ENCODE measurements at regions not wholly inside any gene's neighbourhood (a gene's known extent, or its start where the extent isn't known, plus 50 kb on each side); places are given as distances from the start of the nearest gene placed in this dataset.

GRCh38 chr17:71176331-71176730, 944.5 kb upstream of the SOX9 start:
- Histone ChIP-seq H3K4me3 (ENCODE audit: low read depth in 1 of 2, low read length in 2 of 2) (no peak overlapping the region), H3K27ac (ENCODE audit: low read length) (no peak overlapping the region), H3K27me3 (ENCODE audit: low read depth, low read length) (no peaks in the 10 kb centered on the region), H3K4me1 (ENCODE audit: control insufficient read depth in 1 of 2, insufficient read depth in 2 of 2, low read length in 2 of 2) (peaks cover 0 to 9% of the 10 kb centered on the region in 2 donors), H3K36me3 (ENCODE audit: control insufficient read depth in 1 of 2, insufficient read depth in 2 of 2, low read length in 2 of 2) (peaks cover 0 to 6% of the 10 kb centered on the region in 2 donors), H3K9me3 (ENCODE audit: control insufficient read depth in 1 of 2, low read length in 2 of 2) (no peaks in the 10 kb centered on the region)

DNA sequence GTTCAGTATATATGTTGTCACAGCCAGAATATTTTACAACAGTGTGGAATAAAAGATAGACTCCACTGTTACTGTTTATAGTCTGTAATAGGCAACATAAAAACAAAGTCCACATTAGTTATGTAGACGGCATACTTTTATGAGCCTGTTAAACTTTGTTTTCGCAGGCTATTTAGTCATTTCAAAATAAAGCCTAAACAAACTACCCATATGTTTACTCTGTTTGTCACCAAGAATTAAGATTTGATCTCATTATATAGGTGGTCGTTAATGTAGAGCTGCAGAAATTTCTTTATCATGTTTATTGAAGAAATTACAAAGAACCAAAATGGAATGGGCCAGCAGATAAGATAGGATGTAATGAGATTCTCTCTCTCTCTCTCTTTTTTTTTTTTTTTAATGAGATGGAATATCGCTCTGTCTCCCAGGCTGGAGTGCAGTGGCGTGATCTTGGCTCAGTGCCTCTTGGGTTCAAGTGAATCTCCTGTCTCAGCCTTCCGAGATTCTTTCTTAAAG, 943.8 kb upstream of the SOX9 start:
- Histone ChIP-seq H3K27me3 (ENCODE audit: low read depth, low read length) (no peaks in the 10 kb centered on the region), H3K9me3 (ENCODE audit: control insufficient read depth in 1 of 2, low read length in 2 of 2) (no peaks in the 10 kb centered on the region), H3K4me3 (ENCODE audit: low read depth in 1 of 2, low read length in 2 of 2) (no peak overlapping the region), H3K4me1 (ENCODE audit: control insufficient read depth in 1 of 2, insufficient read depth in 2 of 2, low read length in 2 of 2) (peaks cover 0 to 9% of the 10 kb centered on the region in 2 donors), H3K27ac (ENCODE audit: low read length) (no peak overlapping the region), H3K36me3 (ENCODE audit: control insufficient read depth in 1 of 2, insufficient read depth in 2 of 2, low read length in 2 of 2) (peaks cover 0 to 10% of the 10 kb centered on the region in 2 donors)

DNA sequence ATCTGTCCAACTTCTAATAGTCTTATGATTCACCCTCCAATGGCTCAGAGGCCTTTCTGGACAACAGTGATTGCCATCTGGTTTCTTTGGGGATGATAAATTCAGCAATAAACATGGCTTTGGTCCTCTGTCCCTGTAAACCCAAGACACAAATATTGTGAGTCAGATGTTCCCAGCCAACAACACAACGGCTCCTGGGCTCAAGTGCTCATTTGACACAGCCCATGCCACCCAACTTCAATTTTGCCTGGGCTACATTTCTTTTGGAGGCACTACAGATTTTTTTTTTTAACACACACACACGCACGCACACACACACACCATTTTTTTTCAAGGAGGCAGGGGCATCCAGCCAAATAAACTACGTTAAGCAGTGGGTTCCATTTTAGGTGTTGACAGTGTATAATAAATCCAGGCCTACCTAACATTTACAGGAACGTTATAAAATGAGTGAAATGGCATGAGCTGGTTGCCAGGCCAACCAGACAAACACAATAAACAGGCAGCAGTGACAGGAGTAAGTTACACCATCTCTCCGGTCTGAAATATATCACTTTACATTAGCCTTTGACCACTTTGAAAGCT, 939.9 kb upstream of the SOX9 start:
- no peaks in the 10 kb centered on the region for H3K27me3 ChIP-seq (ENCODE audit: low read depth, low read length)
- H3K4me1 ChIP-seq (ENCODE audit: control insufficient read depth in 1 of 2, insufficient read depth in 2 of 2, low read length in 2 of 2) = peaks cover 0 to 9% of the 10 kb centered on the region in 2 donors
- no peaks in the 10 kb centered on the region for H3K9me3 ChIP-seq (ENCODE audit: control insufficient read depth in 1 of 2, low read length in 2 of 2)
- peaks cover 0 to 10% of the 10 kb centered on the region in 2 donors for H3K36me3 ChIP-seq (ENCODE audit: control insufficient read depth in 1 of 2, insufficient read depth in 2 of 2, low read length in 2 of 2)
- no peak overlapping the region for H3K27ac ChIP-seq (ENCODE audit: low read length)
- no peak overlapping the region for H3K4me3 ChIP-seq (ENCODE audit: low read depth in 1 of 2, low read length in 2 of 2)

- peaks cover 0 to 10% of the 10 kb centered on the region in 2 donors for H3K36me3 ChIP-seq (ENCODE audit: control insufficient read depth in 1 of 2, insufficient read depth in 2 of 2, low read length in 2 of 2)
- peaks cover 0 to 9% of the 10 kb centered on the region in 2 donors for H3K4me1 ChIP-seq (ENCODE audit: control insufficient read depth in 1 of 2, insufficient read depth in 2 of 2, low read length in 2 of 2)
- H3K9me3 ChIP-seq (ENCODE audit: control insufficient read depth in 1 of 2, low read length in 2 of 2) = no peaks in the 10 kb centered on the region
- H3K4me3 ChIP-seq (ENCODE audit: low read depth in 1 of 2, low read length in 2 of 2) = no peak overlapping the region
- no peaks in the 10 kb centered on the region for H3K27me3 ChIP-seq (ENCODE audit: low read depth, low read length)
- H3K27ac ChIP-seq (ENCODE audit: low read length) = no peak overlapping the region
These were observed 937.7 kb upstream of the SOX9 start for GRCh38 chr17:71183066-71183660.

GRCh38 chr17:71184716-71185115, 936.1 kb upstream of the SOX9 start:
- Histone ChIP-seq H3K27me3 (ENCODE audit: low read depth, low read length) (no peaks in the 10 kb centered on the region), H3K4me1 (ENCODE audit: control insufficient read depth in 1 of 2, insufficient read depth in 2 of 2, low read length in 2 of 2) (peaks cover 0 to 9% of the 10 kb centered on the region in 2 donors), H3K27ac (ENCODE audit: low read length) (no peak overlapping the region), H3K9me3 (ENCODE audit: control insufficient read depth in 1 of 2, low read length in 2 of 2) (no peaks in the 10 kb centered on the region), H3K36me3 (ENCODE audit: control insufficient read depth in 1 of 2, insufficient read depth in 2 of 2, low read length in 2 of 2) (peaks cover 0 to 17% of the 10 kb centered on the region in 2 donors), H3K4me3 (ENCODE audit: low read depth in 1 of 2, low read length in 2 of 2) (no peak overlapping the region)

DNA sequence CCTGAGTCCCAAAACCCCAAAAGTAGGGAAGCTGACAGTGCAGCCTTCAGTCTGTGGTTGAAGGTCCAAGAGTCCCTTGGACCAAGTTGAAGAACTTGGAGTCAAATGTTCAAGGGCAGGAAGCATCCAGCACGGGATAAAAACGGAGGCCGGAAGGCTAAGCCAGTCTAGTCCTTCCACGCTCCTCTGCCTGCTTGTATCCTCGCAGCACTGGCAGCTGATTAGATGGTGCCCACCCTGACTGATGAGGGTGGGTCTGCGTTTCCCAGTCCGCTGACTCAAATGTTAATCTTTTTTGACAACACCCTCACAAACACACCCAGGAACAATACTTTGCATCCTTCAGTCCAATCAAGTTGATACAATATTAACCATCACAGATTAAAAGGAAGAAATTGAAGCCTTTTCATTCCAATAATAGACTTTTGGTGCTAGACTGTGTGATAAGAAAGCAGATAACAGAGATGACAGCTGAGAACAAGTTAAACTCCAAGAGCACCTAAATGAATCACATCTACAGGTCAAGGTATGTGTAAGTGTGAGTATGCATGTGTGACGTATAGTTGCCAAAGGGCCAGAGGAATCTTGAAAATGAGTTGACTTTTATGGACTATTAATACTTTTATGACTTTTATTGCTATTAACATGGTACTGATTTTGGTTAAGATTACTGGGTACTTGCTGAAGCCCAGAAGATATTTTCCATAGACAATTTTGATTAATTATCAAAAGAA, 933.5 kb upstream of the SOX9 start:
- Histone ChIP-seq H3K4me1 (ENCODE audit: control insufficient read depth in 1 of 2, insufficient read depth in 2 of 2, low read length in 2 of 2) (no peaks in the 10 kb centered on the region), H3K36me3 (ENCODE audit: control insufficient read depth in 1 of 2, insufficient read depth in 2 of 2, low read length in 2 of 2) (peaks cover 0 to 7% of the 10 kb centered on the region in 2 donors), H3K27ac (ENCODE audit: low read length) (no peak overlapping the region)

DNA sequence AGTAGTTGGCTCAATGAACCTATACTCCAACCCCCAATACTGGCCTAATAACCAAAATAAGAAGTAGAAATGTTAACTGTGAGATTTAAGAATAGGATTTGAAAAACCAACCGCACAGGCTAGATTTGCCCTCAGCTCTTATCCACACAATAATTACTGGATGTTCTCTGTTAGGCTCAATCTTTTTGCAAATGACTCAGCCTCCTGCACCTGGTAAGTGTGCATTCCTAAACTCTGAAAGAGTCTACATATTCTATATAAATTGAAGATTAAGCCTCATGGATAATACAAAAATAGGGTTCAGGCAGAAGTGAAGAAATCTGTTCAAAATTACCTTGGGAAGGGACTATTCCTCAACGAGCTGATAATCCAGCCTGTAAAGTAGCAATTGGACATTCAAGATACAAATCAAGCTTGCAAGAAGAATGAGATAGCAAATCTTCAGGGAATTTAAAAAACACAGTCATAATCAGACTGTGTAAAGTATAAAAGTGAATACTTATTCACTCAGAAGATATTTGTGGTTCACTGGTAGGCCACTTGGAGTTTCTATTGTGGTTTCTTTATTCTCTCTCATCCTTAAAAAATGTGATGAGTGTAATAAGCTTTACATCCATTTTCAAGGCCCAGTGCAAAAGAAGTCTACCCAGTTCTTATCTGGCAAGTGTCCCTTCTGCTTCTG, 931.9 kb upstream of the SOX9 start:
- H3K27ac ChIP-seq (ENCODE audit: low read length) = no peak overlapping the region
- H3K27me3 ChIP-seq (ENCODE audit: low read depth, low read length) = no peaks in the 10 kb centered on the region
- no peaks in the 10 kb centered on the region for H3K4me1 ChIP-seq (ENCODE audit: control insufficient read depth in 1 of 2, insufficient read depth in 2 of 2, low read length in 2 of 2)
- no peaks in the 10 kb centered on the region for H3K9me3 ChIP-seq (ENCODE audit: control insufficient read depth in 1 of 2, low read length in 2 of 2)
- peaks cover 0 to 7% of the 10 kb centered on the region in 2 donors for H3K36me3 ChIP-seq (ENCODE audit: control insufficient read depth in 1 of 2, insufficient read depth in 2 of 2, low read length in 2 of 2)
- no peak overlapping the region for H3K4me3 ChIP-seq (ENCODE audit: low read depth in 1 of 2, low read length in 2 of 2)

More for the DNA sequence above, 933.5 kb upstream of the SOX9 start:
- no peak overlapping the region for H3K4me3 ChIP-seq (ENCODE audit: low read depth in 1 of 2, low read length in 2 of 2)
- H3K9me3 ChIP-seq (ENCODE audit: control insufficient read depth in 1 of 2, low read length in 2 of 2) = no peaks in the 10 kb centered on the region
- H3K27me3 ChIP-seq (ENCODE audit: low read depth, low read length) = no peaks in the 10 kb centered on the region

- Histone ChIP-seq H3K27me3 (ENCODE audit: low read depth, low read length) (no peaks in the 10 kb centered on the region), H3K4me3 (ENCODE audit: low read depth in 1 of 2, low read length in 2 of 2) (no peak overlapping the region), H3K36me3 (ENCODE audit: control insufficient read depth in 1 of 2, insufficient read depth in 2 of 2, low read length in 2 of 2) (peaks cover 0 to 7% of the 10 kb centered on the region in 2 donors), H3K4me1 (ENCODE audit: control insufficient read depth in 1 of 2, insufficient read depth in 2 of 2, low read length in 2 of 2) (no peaks in the 10 kb centered on the region), H3K27ac (ENCODE audit: low read length) (no peak overlapping the region), H3K9me3 (ENCODE audit: control insufficient read depth in 1 of 2, low read length in 2 of 2) (no peaks in the 10 kb centered on the region)
These were observed 931.4 kb upstream of the SOX9 start for GRCh38 chr17:71189493-71189831.

- Histone ChIP-seq H3K4me1 (ENCODE audit: control insufficient read depth in 1 of 2, insufficient read depth in 2 of 2, low read length in 2 of 2) (no peaks in the 10 kb centered on the region), H3K9me3 (ENCODE audit: control insufficient read depth in 1 of 2, low read length in 2 of 2) (no peaks in the 10 kb centered on the region), H3K4me3 (ENCODE audit: low read depth in 1 of 2, low read length in 2 of 2) (no peak overlapping the region), H3K36me3 (ENCODE audit: control insufficient read depth in 1 of 2, insufficient read depth in 2 of 2, low read length in 2 of 2) (peaks cover 0 to 7% of the 10 kb centered on the region in 2 donors), H3K27ac (ENCODE audit: low read length) (no peak overlapping the region), H3K27me3 (ENCODE audit: low read depth, low read length) (no peaks in the 10 kb centered on the region)
These were observed 928.7 kb upstream of the SOX9 start for GRCh38 chr17:71192039-71192555.

DNA sequence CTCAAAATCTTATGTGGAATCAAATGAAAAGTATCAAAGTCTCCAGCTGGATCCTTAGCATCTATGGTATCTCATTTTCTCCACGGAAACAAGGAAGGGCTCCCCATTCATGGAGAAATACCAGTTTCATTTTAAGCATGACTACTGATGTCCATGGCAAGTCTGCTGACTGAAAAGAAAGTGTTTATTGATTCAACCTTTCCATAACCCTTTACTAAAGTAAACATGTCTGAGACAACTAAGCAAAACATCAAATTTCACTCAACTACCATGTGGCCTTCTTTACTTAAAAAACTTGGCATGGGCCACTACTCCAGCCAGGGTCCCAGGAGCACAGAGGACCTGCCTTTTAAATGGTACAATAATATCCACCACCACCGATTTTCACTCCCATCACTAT, 928.0 kb upstream of the SOX9 start:
- Histone ChIP-seq H3K27ac (ENCODE audit: low read length) (no peak overlapping the region), H3K4me1 (ENCODE audit: control insufficient read depth in 1 of 2, insufficient read depth in 2 of 2, low read length in 2 of 2) (no peaks in the 10 kb centered on the region), H3K9me3 (ENCODE audit: control insufficient read depth in 1 of 2, low read length in 2 of 2) (no peaks in the 10 kb centered on the region), H3K4me3 (ENCODE audit: low read depth in 1 of 2, low read length in 2 of 2) (no peak overlapping the region), H3K27me3 (ENCODE audit: low read depth, low read length) (no peaks in the 10 kb centered on the region), H3K36me3 (ENCODE audit: control insufficient read depth in 1 of 2, insufficient read depth in 2 of 2, low read length in 2 of 2) (peaks cover 0 to 7% of the 10 kb centered on the region in 2 donors)

DNA sequence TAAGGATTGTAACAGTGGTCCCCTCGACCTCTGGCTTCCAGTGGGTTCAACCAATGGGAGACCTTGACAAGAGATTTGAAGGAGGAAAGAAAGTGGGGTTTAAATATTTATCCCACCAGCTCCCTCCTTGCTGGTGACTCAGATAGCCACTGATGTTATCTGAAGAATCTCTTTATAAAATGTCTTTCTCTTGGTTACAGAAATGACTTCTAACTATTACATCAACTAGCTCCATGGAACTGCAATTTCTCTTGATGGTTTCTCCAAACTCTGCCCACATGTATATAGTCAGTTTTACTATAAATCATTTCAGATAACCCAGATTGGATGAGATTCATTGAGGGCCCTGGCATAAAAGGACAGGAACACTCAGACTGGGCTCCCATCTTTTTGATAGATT, 920.2 kb upstream of the SOX9 start:
- Histone ChIP-seq H3K36me3 (ENCODE audit: control insufficient read depth in 1 of 2, insufficient read depth in 2 of 2, low read length in 2 of 2) (no peaks in the 10 kb centered on the region), H3K27me3 (ENCODE audit: low read depth, low read length) (no peaks in the 10 kb centered on the region), H3K27ac (ENCODE audit: low read length) (no peak overlapping the region), H3K4me3 (ENCODE audit: low read depth in 1 of 2, low read length in 2 of 2) (no peak overlapping the region), H3K9me3 (ENCODE audit: control insufficient read depth in 1 of 2, low read length in 2 of 2) (no peaks in the 10 kb centered on the region), H3K4me1 (ENCODE audit: control insufficient read depth in 1 of 2, insufficient read depth in 2 of 2, low read length in 2 of 2) (no peaks in the 10 kb centered on the region)
